ENCODE measurements at regions not wholly inside any gene's neighbourhood (a gene's known extent, or its start where the extent isn't known, plus 50 kb on each side); places are given as distances from the start of the nearest gene placed in this dataset.

DNA sequence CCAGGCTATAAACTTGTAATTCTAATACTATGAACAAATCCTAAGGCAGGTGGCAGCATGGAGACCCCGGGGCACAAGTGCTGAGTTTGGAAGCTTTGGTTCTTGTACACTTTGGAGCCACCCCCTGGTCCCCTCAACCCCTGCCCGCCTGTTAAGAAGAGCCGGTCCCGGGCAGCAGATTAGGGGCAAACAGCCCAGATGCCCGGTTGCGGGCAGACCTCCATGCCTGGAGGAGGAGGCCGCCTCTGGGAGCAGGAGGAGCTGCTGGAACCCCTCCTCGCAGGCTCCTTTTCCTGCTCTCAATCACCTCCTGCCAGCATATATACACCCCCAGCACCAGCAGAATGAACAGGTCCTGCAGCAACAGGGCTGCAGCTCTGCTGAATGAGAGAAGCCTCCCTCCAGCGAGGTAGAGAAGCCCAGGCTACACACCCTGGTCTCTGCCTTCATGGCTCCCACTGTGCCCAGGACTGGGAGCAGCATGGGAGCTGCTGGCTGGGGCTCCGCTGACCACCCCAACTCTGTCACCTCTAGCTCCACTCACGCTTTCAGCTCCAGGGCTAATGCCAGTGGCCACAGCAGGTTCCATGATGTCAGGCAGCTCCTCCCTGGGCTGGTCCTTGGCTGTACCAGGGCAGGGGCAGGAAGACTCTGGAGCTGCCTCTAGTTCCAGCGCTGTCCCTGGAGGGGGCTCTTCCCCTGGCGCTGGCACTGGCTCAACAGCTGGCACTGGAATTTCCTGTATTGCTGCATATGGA lies 1713.5 kb upstream of the ACO1 start:
- no peaks in the 10 kb centered on the region for H3K4me1 Mint-ChIP-seq

DNA sequence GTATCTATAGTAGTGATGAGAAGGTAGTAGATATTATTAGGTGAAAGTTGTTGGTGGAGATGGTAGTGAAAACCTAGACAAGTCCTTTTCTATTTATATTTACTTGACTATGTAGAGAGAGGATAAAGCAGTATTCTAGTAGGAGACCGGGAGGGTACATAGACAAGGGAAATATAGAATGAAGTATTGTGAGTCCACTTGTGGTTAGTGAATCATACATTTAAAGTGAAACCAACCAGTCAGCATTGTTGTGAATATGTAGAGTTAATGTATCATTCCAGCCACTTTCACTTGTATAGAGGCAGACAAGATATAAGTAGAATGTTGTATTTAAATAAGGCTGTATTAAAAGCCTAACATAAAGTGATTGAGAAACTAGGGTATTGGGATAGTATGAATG lies 1711.3 kb upstream of the ACO1 start:
- DNase-seq (no peak), ATAC-seq (no peak)
- TF ChIP-seq, protein P1, sequence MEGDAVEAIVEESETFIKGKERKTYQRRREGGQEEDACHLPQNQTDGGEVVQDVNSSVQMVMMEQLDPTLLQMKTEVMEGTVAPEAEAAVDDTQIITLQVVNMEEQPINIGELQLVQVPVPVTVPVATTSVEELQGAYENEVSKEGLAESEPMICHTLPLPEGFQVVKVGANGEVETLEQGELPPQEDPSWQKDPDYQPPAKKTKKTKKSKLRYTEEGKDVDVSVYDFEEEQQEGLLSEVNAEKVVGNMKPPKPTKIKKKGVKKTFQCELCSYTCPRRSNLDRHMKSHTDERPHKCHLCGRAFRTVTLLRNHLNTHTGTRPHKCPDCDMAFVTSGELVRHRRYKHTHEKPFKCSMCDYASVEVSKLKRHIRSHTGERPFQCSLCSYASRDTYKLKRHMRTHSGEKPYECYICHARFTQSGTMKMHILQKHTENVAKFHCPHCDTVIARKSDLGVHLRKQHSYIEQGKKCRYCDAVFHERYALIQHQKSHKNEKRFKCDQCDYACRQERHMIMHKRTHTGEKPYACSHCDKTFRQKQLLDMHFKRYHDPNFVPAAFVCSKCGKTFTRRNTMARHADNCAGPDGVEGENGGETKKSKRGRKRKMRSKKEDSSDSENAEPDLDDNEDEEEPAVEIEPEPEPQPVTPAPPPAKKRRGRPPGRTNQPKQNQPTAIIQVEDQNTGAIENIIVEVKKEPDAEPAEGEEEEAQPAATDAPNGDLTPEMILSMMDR (IDR thresholded peaks at IDR 0.05): no peak
- WGBS (ENCODE audit: insufficient coverage): 83% methylated on average over 1 of the region's 1 CpG
- H3K4me3 Mint-ChIP-seq: no peak overlapping the region
- H3K4me1 ChIP-seq (ENCODE audit: control insufficient read depth, insufficient read depth, low read length): no peaks in the 10 kb centered on the region
- no peaks in the 10 kb centered on the region for H3K4me1 Mint-ChIP-seq
- no peak overlapping the region for H3K27ac ChIP-seq (ENCODE audit: low read length)
- peaks cover 11% of the 10 kb centered on the region for H3K9me3 ChIP-seq (ENCODE audit: control insufficient read depth, insufficient read depth, low read length)
- H3K36me3 ChIP-seq (ENCODE audit: control insufficient read depth, insufficient read depth, low read length): no peaks in the 10 kb centered on the region
- no peaks in the 10 kb centered on the region for H3K27me3 ChIP-seq (ENCODE audit: control insufficient read depth, insufficient read depth, low read length)
- H3K4me3 ChIP-seq (ENCODE audit: low read length): no peak overlapping the region
- intact Hi-C loops (cut with micrococcal nuclease): no loop called here
- H3K36me3 Mint-ChIP-seq: no peaks in the 10 kb centered on the region
- H3K9me3 Mint-ChIP-seq: peaks cover 5 to 8% of the 10 kb centered on the region in 2 donors
- no peak overlapping the region for H3K27ac Mint-ChIP-seq
- no peaks in the 10 kb centered on the region for H3K27me3 Mint-ChIP-seq (ENCODE audit: low read depth in 2 of 2)

More for the DNA sequence above, 1713.5 kb upstream of the ACO1 start:
- Mint-ChIP-seq H3K36me3 (no peaks in the 10 kb centered on the region), H3K9me3 (peaks cover 5 to 8% of the 10 kb centered on the region in 2 donors), H3K27ac (no peak overlapping the region), H3K4me3 (no peak overlapping the region), H3K27me3 (ENCODE audit: low read depth in 2 of 2) (no peaks in the 10 kb centered on the region)
- DNase-seq (no peak), ATAC-seq (no peak)
- Histone ChIP-seq H3K4me1 (ENCODE audit: control insufficient read depth, insufficient read depth, low read length) (no peaks in the 10 kb centered on the region), H3K9me3 (ENCODE audit: control insufficient read depth, insufficient read depth, low read length) (peaks cover 11% of the 10 kb centered on the region), H3K4me3 (ENCODE audit: low read length) (no peak overlapping the region), H3K27ac (ENCODE audit: low read length) (no peak overlapping the region), H3K27me3 (ENCODE audit: control insufficient read depth, insufficient read depth, low read length) (no peaks in the 10 kb centered on the region), H3K36me3 (ENCODE audit: control insufficient read depth, insufficient read depth, low read length) (no peaks in the 10 kb centered on the region)
- TF ChIP-seq, protein P1 (IDR thresholded peaks at IDR 0.05): no peak
- intact Hi-C loops (cut with micrococcal nuclease): no loop called here
- WGBS (ENCODE audit: insufficient coverage): 86% methylated on average over 13 of the region's 13 CpGs

DNA sequence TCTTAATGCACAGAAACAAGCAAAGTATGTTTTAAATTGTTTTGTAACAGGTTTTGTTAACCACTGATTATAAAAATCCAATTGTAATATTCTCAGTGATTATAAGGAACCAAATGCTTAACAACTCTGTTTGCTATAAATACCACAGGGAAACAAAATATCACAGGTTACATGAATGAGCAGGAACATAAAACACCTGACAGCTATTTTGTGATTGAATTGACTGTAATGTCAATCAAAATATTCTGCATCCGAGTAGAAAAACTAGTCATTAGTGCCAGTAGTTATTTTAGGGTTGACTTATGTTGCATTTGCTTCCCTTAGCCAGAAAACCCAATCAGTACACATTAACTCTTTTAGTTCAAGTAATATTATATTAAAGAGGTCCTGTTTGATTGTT lies 1707.8 kb upstream of the ACO1 start:
- Mint-ChIP-seq H3K4me1 (no peaks in the 10 kb centered on the region), H3K4me3 (no peak overlapping the region), H3K27ac (no peak overlapping the region), H3K36me3 (no peaks in the 10 kb centered on the region), H3K9me3 (peaks cover 5 to 8% of the 10 kb centered on the region in 2 donors), H3K27me3 (ENCODE audit: low read depth in 2 of 2) (no peaks in the 10 kb centered on the region)
- no peaks in the 10 kb centered on the region for H3K4me1 ChIP-seq (ENCODE audit: control insufficient read depth, insufficient read depth, low read length)
- TF ChIP-seq, protein P1 (IDR thresholded peaks at IDR 0.05): no peak
- 80% methylated on average over 1 of the region's 1 CpG for WGBS (ENCODE audit: insufficient coverage)
- peaks cover 8% of the 10 kb centered on the region for H3K9me3 ChIP-seq (ENCODE audit: control insufficient read depth, insufficient read depth, low read length)
- no peaks in the 10 kb centered on the region for H3K27me3 ChIP-seq (ENCODE audit: control insufficient read depth, insufficient read depth, low read length)
- DNase-seq (no peak), ATAC-seq (no peak)
- no peaks in the 10 kb centered on the region for H3K36me3 ChIP-seq (ENCODE audit: control insufficient read depth, insufficient read depth, low read length)
- intact Hi-C loops (cut with micrococcal nuclease): no loop called here
- no peak overlapping the region for H3K4me3 ChIP-seq (ENCODE audit: low read length)
- no peak overlapping the region for H3K27ac ChIP-seq (ENCODE audit: low read length)

DNA sequence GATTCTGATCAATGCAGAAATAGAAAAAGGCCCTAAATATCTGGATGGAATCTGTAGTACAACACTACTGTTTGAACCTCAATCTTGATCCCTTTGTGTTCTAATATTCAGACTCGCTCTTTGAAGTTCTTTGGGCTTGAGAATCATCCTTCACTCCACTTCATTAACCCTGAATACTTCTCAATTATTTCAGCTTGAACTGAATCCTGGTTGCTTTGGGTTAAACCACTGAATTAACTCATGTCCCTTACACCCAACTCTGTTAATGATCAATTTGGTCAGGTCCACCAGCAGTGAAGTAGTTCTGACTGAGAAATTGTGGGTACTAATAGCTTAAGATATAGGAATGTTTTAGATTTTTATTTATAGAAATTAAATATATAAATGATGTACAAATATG lies 1707.2 kb upstream of the ACO1 start:
- DNase-seq (no peak), ATAC-seq (no peak)
- no peak overlapping the region for H3K27ac Mint-ChIP-seq
- Histone ChIP-seq H3K27ac (ENCODE audit: low read length) (no peak overlapping the region), H3K4me1 (ENCODE audit: control insufficient read depth, insufficient read depth, low read length) (no peaks in the 10 kb centered on the region), H3K9me3 (ENCODE audit: control insufficient read depth, insufficient read depth, low read length) (peaks cover 3% of the 10 kb centered on the region), H3K36me3 (ENCODE audit: control insufficient read depth, insufficient read depth, low read length) (no peaks in the 10 kb centered on the region), H3K27me3 (ENCODE audit: control insufficient read depth, insufficient read depth, low read length) (no peaks in the 10 kb centered on the region), H3K4me3 (ENCODE audit: low read length) (no peak overlapping the region)
- H3K4me3 Mint-ChIP-seq: no peak overlapping the region
- H3K27me3 Mint-ChIP-seq (ENCODE audit: low read depth in 2 of 2): no peaks in the 10 kb centered on the region
- intact Hi-C loops (cut with micrococcal nuclease): no loop called here
- H3K4me1 Mint-ChIP-seq: no peaks in the 10 kb centered on the region
- TF ChIP-seq, protein P1 (IDR thresholded peaks at IDR 0.05): no peak
- WGBS (ENCODE audit: insufficient coverage): 6% methylated on average over 1 of the region's 1 CpG
- H3K9me3 Mint-ChIP-seq: peaks cover 5 to 8% of the 10 kb centered on the region in 2 donors
- H3K36me3 Mint-ChIP-seq: no peaks in the 10 kb centered on the region
